C4-2B (cell line): ENCODE measurements at regions not wholly inside any gene's neighbourhood (a gene's known extent, or its start where the extent isn't known, plus 50 kb on each side); places are given as distances from the start of the nearest gene placed in this dataset.

Source experiments
- H3K27ac ChIP-seq: fragments of 450-650 bp; 2 replicates; pipeline ENCODE4 v1.5.1; 2017
- CTCF ChIP-seq: fragments of 450-650 bp; conservative IDR thresholded peaks from 2 replicates; pipeline ENCODE4 v1.5.1; 2017; ENCODE audit warnings: mild to moderate bottlenecking
- ZFX ChIP-seq: fragments of 450-650 bp; IDR thresholded peaks from 2 replicates; pipeline ENCODE4 v1.6.1; 2017

- no peak overlapping the region for H3K27ac ChIP-seq
- TF ChIP-seq CTCF, result no peak
- no peak for TF ChIP-seq ZFX
Observed at GRCh38 chr15:45794304-45794703, 159.5 kb downstream of the SQOR start.

GRCh38 chr15:45794712-45795439 lies 160.0 kb downstream of the SQOR start:
- no peak overlapping the region for H3K27ac ChIP-seq
- TF ChIP-seq CTCF, result no peak

- no peak overlapping the region for H3K27ac ChIP-seq
- peak; percentile 88 for TF ChIP-seq CTCF
- TF ChIP-seq ZFX, result no peak
Observed at GRCh38 chr15:45795440-45796069, 160.7 kb downstream of the SQOR start.

GRCh38 chr15:45796433-45796832 lies 161.6 kb downstream of the SQOR start:
- H3K27ac ChIP-seq, result no peak overlapping the region
- no peak for TF ChIP-seq ZFX
- TF ChIP-seq CTCF, result no peak

GRCh38 chr15:45799508-45799907 lies 164.7 kb downstream of the SQOR start:
- no peak overlapping the region for H3K27ac ChIP-seq
- TF ChIP-seq CTCF (no peak), ZFX (no peak)

GRCh38 chr15:45801543-45801942 lies 166.7 kb downstream of the SQOR start:
- no peak overlapping the region for H3K27ac ChIP-seq
- TF ChIP-seq CTCF (no peak), ZFX (no peak)

- H3K27ac ChIP-seq, result no peak overlapping the region; the same call in 1 of the 2 replicates
Observed at GRCh38 chr15:45802140-45802539, 167.3 kb downstream of the SQOR start.

More at GRCh38 chr15:45802140-45802539, 167.3 kb downstream of the SQOR start:
- TF ChIP-seq CTCF, result peak; percentile 51
- no peak for TF ChIP-seq ZFX
